ACC112 (cell line): ENCODE measurements at regions not wholly inside any gene's neighbourhood (a gene's known extent, or its start where the extent isn't known, plus 50 kb on each side); places are given as distances from the start of the nearest gene placed in this dataset.

Experiments used
- H2AFZ ChIP-seq: fragments of 200-600 bp; sonication (generic); one replicate; pipeline ENCODE4 v1.6.0; 2017; ENCODE audit warnings: antibody characterized with exemption, low read length; ENCODE audit not compliant: unreplicated experiment
- H3K27ac ChIP-seq: fragments of 200-600 bp; sonication (generic); 2 replicates; pipeline ENCODE4 v1.5.1; 2014; ENCODE audit warnings: low read depth, mild to moderate bottlenecking, antibody characterized with exemption, low read length, moderate library complexity
- H3K27me3 ChIP-seq: fragments of 200-600 bp; sonication (generic); 2 replicates; pipeline ENCODE4 v1.6.1; 2014; ENCODE audit warnings: mild to moderate bottlenecking, antibody characterized with exemption, low read length, moderate library complexity, mixed read lengths; ENCODE audit not compliant: insufficient read depth
- H3K36me3 ChIP-seq: fragments of 200-600 bp; sonication (generic); 2 replicates; pipeline ENCODE4 v1.6.1; 2016; ENCODE audit warnings: mild to moderate bottlenecking, antibody characterized with exemption, low read length, moderate library complexity, mixed read lengths; ENCODE audit not compliant: insufficient read depth
- H3K4me1 ChIP-seq: fragments of 200-600 bp; sonication (generic); one replicate; pipeline ENCODE4 v1.6.1; 2016; ENCODE audit warnings: low read length, mixed read lengths; ENCODE audit not compliant: insufficient read depth, unreplicated experiment, control insufficient read depth
- H3K4me3 ChIP-seq: fragments of 200-600 bp; sonication (generic); 2 replicates; pipeline ENCODE4 v1.5.1; 2014; ENCODE audit warnings: mild to moderate bottlenecking, low read depth, low read length
- H3K79me2 ChIP-seq: fragments of 200-600 bp; sonication (generic); one replicate; pipeline ENCODE4 v1.6.0; 2016; ENCODE audit warnings: low read length; ENCODE audit not compliant: control insufficient read depth, unreplicated experiment, insufficient read depth

GRCh38 chr2:67462738-67463496, 65.8 kb downstream of the ETAA1 start:
- H3K4me1 ChIP-seq, result no peaks in the 10 kb centered on the region
- H3K27ac ChIP-seq, result no peak overlapping the region
- no peaks in the 10 kb centered on the region for H3K27me3 ChIP-seq
- no peaks in the 10 kb centered on the region for H3K79me2 ChIP-seq
- H3K4me3 ChIP-seq, result no peak overlapping the region
- no peak overlapping the region for H2AFZ ChIP-seq
- no peaks in the 10 kb centered on the region for H3K36me3 ChIP-seq

DNA sequence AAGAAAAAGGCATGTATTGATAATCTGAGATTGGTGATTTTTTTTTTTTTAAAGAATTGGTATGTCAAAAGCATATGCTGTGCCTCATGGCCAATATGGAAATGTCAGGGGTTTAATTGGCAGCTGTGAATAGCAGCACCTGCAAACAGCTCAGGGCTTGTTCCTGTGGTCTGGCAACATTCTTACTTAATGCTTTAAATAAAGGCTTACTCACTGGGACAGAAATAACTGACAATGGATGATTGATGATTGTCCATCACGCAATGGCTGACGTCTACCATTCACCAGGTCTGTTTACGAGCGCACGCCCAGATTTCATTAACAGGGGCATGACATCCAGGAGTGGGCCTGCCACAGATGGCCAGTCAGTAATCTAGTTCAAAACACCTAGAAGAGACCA, 66.7 kb downstream of the ETAA1 start:
- no peaks in the 10 kb centered on the region for H3K79me2 ChIP-seq
- H3K27ac ChIP-seq, result no peak overlapping the region
- H3K36me3 ChIP-seq, result no peaks in the 10 kb centered on the region
- no peak overlapping the region for H3K4me3 ChIP-seq
- H2AFZ ChIP-seq, result no peak overlapping the region
- no peaks in the 10 kb centered on the region for H3K4me1 ChIP-seq
- no peaks in the 10 kb centered on the region for H3K27me3 ChIP-seq

GRCh38 chr2:67465623-67466022, 68.5 kb downstream of the ETAA1 start:
- Histone ChIP-seq H3K4me3 (no peak overlapping the region), H3K27ac (no peak overlapping the region), H3K79me2 (no peaks in the 10 kb centered on the region), H2AFZ (no peak overlapping the region), H3K27me3 (no peaks in the 10 kb centered on the region), H3K4me1 (no peaks in the 10 kb centered on the region), H3K36me3 (no peaks in the 10 kb centered on the region)

DNA sequence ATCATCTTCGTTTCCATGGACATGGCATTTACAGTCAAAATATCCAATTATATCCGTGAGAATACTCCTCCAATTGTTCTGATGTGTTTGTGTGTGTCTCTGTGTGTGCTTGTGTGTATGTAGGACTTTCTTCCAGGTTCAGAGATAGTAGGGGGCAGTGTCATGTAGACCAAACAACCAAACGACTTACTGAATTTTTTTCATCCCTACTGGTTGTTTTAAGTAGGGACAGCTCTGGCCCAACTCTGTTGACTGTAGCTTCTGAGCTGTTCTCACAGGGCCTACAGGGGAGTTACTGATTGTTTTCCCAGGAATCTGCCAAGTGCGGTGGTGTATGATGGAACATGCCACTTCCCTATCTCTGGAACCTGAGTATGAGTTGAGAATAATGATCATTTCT, 69.6 kb downstream of the ETAA1 start:
- Histone ChIP-seq H3K27me3 (no peaks in the 10 kb centered on the region), H3K4me3 (no peak overlapping the region), H3K79me2 (no peaks in the 10 kb centered on the region), H3K36me3 (no peaks in the 10 kb centered on the region), H2AFZ (no peak overlapping the region), H3K27ac (no peak overlapping the region), H3K4me1 (no peaks in the 10 kb centered on the region)

DNA sequence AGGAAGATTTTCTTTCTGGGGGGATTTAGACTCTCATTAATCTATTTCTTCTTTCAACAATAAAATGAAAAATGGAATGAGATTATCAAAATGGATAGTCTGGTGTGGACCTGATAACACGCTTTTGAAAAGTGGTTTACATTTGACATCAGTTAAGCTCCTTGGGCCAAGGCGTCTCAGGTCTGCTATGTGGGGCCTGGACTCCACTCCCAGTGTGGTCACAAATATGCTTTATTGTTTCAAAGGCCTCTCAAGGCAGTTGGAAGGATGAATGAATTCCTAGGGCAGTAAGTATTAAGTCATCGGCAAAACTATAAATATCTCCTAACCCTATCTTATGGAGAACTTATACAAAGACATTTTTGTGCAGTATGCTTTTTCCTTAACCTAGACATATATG, 74.5 kb downstream of the ETAA1 start:
- Histone ChIP-seq H3K4me1 (no peaks in the 10 kb centered on the region), H3K27ac (no peak overlapping the region), H3K27me3 (no peaks in the 10 kb centered on the region), H3K4me3 (no peak overlapping the region), H3K79me2 (no peaks in the 10 kb centered on the region), H3K36me3 (no peaks in the 10 kb centered on the region), H2AFZ (no peak overlapping the region)

GRCh38 chr2:67476809-67477790, 80.0 kb downstream of the ETAA1 start:
- Histone ChIP-seq H3K79me2 (no peaks in the 10 kb centered on the region), H3K27ac (no peak overlapping the region), H3K4me1 (no peaks in the 10 kb centered on the region), H3K4me3 (no peak overlapping the region), H3K27me3 (no peaks in the 10 kb centered on the region), H3K36me3 (no peaks in the 10 kb centered on the region), H2AFZ (no peak overlapping the region)

DNA sequence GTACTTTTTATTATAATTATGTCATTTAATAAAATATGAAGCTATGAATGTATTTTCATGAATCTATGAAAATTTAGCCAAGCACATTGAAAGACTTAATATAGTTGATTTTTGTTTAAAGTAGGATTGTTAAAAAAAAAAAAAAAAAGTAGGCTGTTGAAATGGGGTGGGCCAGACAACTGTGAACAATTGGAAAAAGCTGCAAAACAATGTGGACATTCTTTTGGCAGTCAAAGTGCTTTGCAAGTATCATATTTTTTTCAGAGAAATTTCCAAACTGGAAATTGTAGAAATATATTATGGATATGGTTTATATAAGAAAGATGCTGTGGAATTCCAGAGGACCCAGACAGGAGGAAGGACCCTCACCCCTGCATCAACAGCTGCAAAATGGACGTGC, 82.1 kb downstream of the ETAA1 start:
- no peak overlapping the region for H3K27ac ChIP-seq
- H3K36me3 ChIP-seq, result no peaks in the 10 kb centered on the region
- no peaks in the 10 kb centered on the region for H3K79me2 ChIP-seq
- no peaks in the 10 kb centered on the region for H3K27me3 ChIP-seq
- no peak overlapping the region for H3K4me3 ChIP-seq
- no peak overlapping the region for H2AFZ ChIP-seq
- H3K4me1 ChIP-seq, result no peaks in the 10 kb centered on the region

DNA sequence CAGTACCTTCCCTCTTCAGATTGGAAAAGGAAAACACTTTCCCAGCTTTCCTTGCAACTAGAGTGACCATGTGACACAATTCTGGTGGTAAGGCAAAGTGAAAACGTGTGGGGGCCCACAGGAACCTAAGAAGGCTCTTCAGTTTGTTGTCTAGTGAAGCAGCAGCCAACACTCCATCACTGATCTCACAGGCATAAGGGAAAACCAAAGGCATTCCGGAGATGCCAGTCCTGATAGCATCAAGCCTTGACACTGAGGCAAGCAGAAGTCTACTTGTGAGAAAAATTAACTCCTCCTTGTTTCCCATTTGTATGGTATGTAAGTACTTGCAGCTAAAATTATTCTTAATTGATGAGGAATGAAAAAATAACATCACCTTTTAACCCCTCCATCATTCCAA, 88.3 kb downstream of the ETAA1 start:
- H3K4me1 ChIP-seq, result peaks cover 9% of the 10 kb centered on the region
- no peak overlapping the region for H3K4me3 ChIP-seq
- no peak overlapping the region for H2AFZ ChIP-seq
- no peaks in the 10 kb centered on the region for H3K27me3 ChIP-seq
- H3K36me3 ChIP-seq, result no peaks in the 10 kb centered on the region
- no peaks in the 10 kb centered on the region for H3K79me2 ChIP-seq
- H3K27ac ChIP-seq, result no peak overlapping the region

GRCh38 chr2:67486041-67486796, 89.1 kb downstream of the ETAA1 start:
- H3K79me2 ChIP-seq, result no peaks in the 10 kb centered on the region
- H3K27ac ChIP-seq, result no peak overlapping the region
- H3K36me3 ChIP-seq, result no peaks in the 10 kb centered on the region
- H3K4me1 ChIP-seq, result peaks cover 9% of the 10 kb centered on the region
- no peaks in the 10 kb centered on the region for H3K27me3 ChIP-seq
- no peak overlapping the region for H2AFZ ChIP-seq
- H3K4me3 ChIP-seq, result no peak overlapping the region

- Histone ChIP-seq H3K27ac (no peak overlapping the region), H3K27me3 (no peaks in the 10 kb centered on the region), H3K4me1 (peaks cover 9% of the 10 kb centered on the region), H3K4me3 (no peak overlapping the region), H2AFZ (no peak overlapping the region), H3K79me2 (no peaks in the 10 kb centered on the region), H3K36me3 (no peaks in the 10 kb centered on the region)
Observed at GRCh38 chr2:67487993-67488392, 90.9 kb downstream of the ETAA1 start.
